ENCODE measurements at regions not wholly inside any gene's neighbourhood (a gene's known extent, or its start where the extent isn't known, plus 50 kb on each side); places are given as distances from the start of the nearest gene placed in this dataset.

- Histone ChIP-seq H3K9me2 (replicated peaks; ENCODE audit: insufficient read depth) (no peaks in the 10 kb centered on the region), H3K4me1 (ENCODE audit: insufficient read depth) (no peaks in the 10 kb centered on the region), H3K4me3 (no peak overlapping the region), H3K9me3 (ENCODE audit: low read depth) (no peaks in the 10 kb centered on the region), H3K36me3 (replicated peaks; ENCODE audit: insufficient read depth, low read depth) (no peaks in the 10 kb centered on the region), H4K20me1 (ENCODE audit: insufficient read depth, poor library complexity, severe bottlenecking) (no peaks in the 10 kb centered on the region), H3K27me3 (no peaks in the 10 kb centered on the region), H3K4me2 (no peak overlapping the region), H3K79me2 (no peaks in the 10 kb centered on the region), H3K27ac (no peak overlapping the region), H2AFZ (no peak overlapping the region)
- TF ChIP-seq EZH2phosphoT487 (IDR thresholded peaks at IDR 0.05; ENCODE audit: low read depth, severe bottlenecking, unreplicated experiment) = no peak
- TF ChIP-seq EZH2 (IDR thresholded peaks at IDR 0.05; ENCODE audit: borderline replicate concordance) = no peak
- no peak for TF ChIP-seq CTCF (IDR thresholded peaks at IDR 0.05; ENCODE audit: poor library complexity)
- DNase-seq (ENCODE audit: low spot score) = no peak
Observed at GRCh38 chr3:168659015-168659414, 563.3 kb upstream of the GOLIM4 start.

GRCh38 chr3:168655611-168656010 is 559.9 kb upstream of the GOLIM4 start:
- H3K36me3 ChIP-seq (replicated peaks; ENCODE audit: insufficient read depth, low read depth) = no peaks in the 10 kb centered on the region
- no peak for DNase-seq (ENCODE audit: low spot score)
- no peaks in the 10 kb centered on the region for H3K4me1 ChIP-seq (ENCODE audit: insufficient read depth)
- no peaks in the 10 kb centered on the region for H4K20me1 ChIP-seq (ENCODE audit: insufficient read depth, poor library complexity, severe bottlenecking)
- H3K4me3 ChIP-seq = no peak overlapping the region
- H3K27me3 ChIP-seq = no peaks in the 10 kb centered on the region
- H2AFZ ChIP-seq = no peak overlapping the region
- TF ChIP-seq EZH2 (IDR thresholded peaks at IDR 0.05; ENCODE audit: borderline replicate concordance) = no peak
- TF ChIP-seq CTCF (IDR thresholded peaks at IDR 0.05; ENCODE audit: poor library complexity) = no peak
- no peak for TF ChIP-seq EZH2phosphoT487 (IDR thresholded peaks at IDR 0.05; ENCODE audit: low read depth, severe bottlenecking, unreplicated experiment)
- H3K27ac ChIP-seq = no peak overlapping the region
- H3K4me2 ChIP-seq = no peak overlapping the region
- H3K9me3 ChIP-seq (ENCODE audit: low read depth) = no peaks in the 10 kb centered on the region
- H3K79me2 ChIP-seq = no peaks in the 10 kb centered on the region
- no peaks in the 10 kb centered on the region for H3K9me2 ChIP-seq (replicated peaks; ENCODE audit: insufficient read depth)
- 79% methylated on average over 1 of the region's 1 CpG for WGBS (ENCODE audit: low lambda C conversion rate, missing lambda C conversion rate)

DNA sequence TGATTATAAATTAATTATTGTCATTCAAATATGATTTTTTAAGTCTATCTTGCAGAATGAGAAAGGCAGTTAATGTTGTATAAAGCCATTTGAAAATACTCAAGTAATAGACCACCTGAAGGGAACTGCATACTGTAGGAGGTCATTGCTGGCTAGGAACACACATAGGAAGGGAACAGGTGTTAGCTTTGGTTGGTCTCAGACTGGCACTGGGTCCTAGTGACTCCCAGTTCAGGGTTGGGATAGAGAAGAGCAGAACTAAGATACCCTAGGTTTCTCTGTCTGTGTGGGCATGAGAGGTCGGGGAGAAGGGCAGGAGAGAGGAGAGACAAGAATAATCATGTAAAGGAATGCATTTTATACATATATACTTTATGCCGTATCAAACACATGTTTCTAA is 559.0 kb upstream of the GOLIM4 start:
- H3K36me3 ChIP-seq (replicated peaks; ENCODE audit: insufficient read depth, low read depth) = no peaks in the 10 kb centered on the region
- no peak overlapping the region for H3K27ac ChIP-seq
- TF ChIP-seq EZH2phosphoT487 (IDR thresholded peaks at IDR 0.05; ENCODE audit: low read depth, severe bottlenecking, unreplicated experiment) (no peak), CTCF (IDR thresholded peaks at IDR 0.05; ENCODE audit: poor library complexity) (no peak), EZH2 (IDR thresholded peaks at IDR 0.05; ENCODE audit: borderline replicate concordance) (no peak)
- no peak overlapping the region for H3K4me2 ChIP-seq
- H4K20me1 ChIP-seq (ENCODE audit: insufficient read depth, poor library complexity, severe bottlenecking) = no peaks in the 10 kb centered on the region
- no peaks in the 10 kb centered on the region for H3K9me2 ChIP-seq (replicated peaks; ENCODE audit: insufficient read depth)
- WGBS (ENCODE audit: low lambda C conversion rate, missing lambda C conversion rate) = 78% methylated on average over 2 of the region's 2 CpGs
- H3K27me3 ChIP-seq = no peaks in the 10 kb centered on the region
- H3K4me3 ChIP-seq = no peak overlapping the region
- no peaks in the 10 kb centered on the region for H3K9me3 ChIP-seq (ENCODE audit: low read depth)
- DNase-seq (ENCODE audit: low spot score) = no peak
- H3K79me2 ChIP-seq = no peaks in the 10 kb centered on the region
- no peak overlapping the region for H2AFZ ChIP-seq
- no peaks in the 10 kb centered on the region for H3K4me1 ChIP-seq (ENCODE audit: insufficient read depth)

DNA sequence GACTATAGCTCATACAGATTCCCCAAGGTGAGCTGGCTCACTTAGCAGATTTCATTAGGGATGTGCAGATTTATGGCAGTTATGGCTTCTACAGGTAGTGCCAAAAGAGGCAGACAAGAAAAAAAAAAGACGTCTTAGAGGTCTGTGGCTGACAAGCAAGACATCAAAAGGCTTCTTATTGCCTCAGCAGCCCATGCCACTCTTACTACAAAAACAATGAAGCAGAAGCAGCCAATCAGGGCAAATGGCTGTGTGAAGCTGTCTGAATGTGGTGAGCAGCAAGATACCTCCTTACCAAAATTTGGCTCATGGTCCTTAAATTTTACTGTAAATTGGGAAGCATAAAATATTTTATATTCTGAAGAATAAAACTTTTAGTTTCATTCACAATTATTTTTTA is 557.5 kb upstream of the GOLIM4 start:
- Histone ChIP-seq H3K27ac (no peak overlapping the region), H3K4me2 (no peak overlapping the region), H3K4me1 (ENCODE audit: insufficient read depth) (no peaks in the 10 kb centered on the region), H3K9me2 (replicated peaks; ENCODE audit: insufficient read depth) (no peaks in the 10 kb centered on the region), H3K27me3 (no peaks in the 10 kb centered on the region), H3K9me3 (ENCODE audit: low read depth) (no peaks in the 10 kb centered on the region), H4K20me1 (ENCODE audit: insufficient read depth, poor library complexity, severe bottlenecking) (no peaks in the 10 kb centered on the region), H3K36me3 (replicated peaks; ENCODE audit: insufficient read depth, low read depth) (no peaks in the 10 kb centered on the region), H2AFZ (no peak overlapping the region), H3K79me2 (no peaks in the 10 kb centered on the region), H3K4me3 (no peak overlapping the region)
- WGBS (ENCODE audit: low lambda C conversion rate, missing lambda C conversion rate) = 53% methylated on average over 1 of the region's 1 CpG
- no peak for DNase-seq (ENCODE audit: low spot score)
- no peak for TF ChIP-seq CTCF (IDR thresholded peaks at IDR 0.05; ENCODE audit: poor library complexity)
- TF ChIP-seq EZH2 (IDR thresholded peaks at IDR 0.05; ENCODE audit: borderline replicate concordance) = no peak
- TF ChIP-seq EZH2phosphoT487 (IDR thresholded peaks at IDR 0.05; ENCODE audit: low read depth, severe bottlenecking, unreplicated experiment) = no peak
